ENCODE measurements at regions not wholly inside any gene's neighbourhood (a gene's known extent, or its start where the extent isn't known, plus 50 kb on each side); places are given as distances from the start of the nearest gene placed in this dataset.
"Not testable (repeated sequence)": the region's sequence is repeated elsewhere in the genome, so short reads cannot be mapped to it uniquely, and the experiment has no call there.

DNA sequence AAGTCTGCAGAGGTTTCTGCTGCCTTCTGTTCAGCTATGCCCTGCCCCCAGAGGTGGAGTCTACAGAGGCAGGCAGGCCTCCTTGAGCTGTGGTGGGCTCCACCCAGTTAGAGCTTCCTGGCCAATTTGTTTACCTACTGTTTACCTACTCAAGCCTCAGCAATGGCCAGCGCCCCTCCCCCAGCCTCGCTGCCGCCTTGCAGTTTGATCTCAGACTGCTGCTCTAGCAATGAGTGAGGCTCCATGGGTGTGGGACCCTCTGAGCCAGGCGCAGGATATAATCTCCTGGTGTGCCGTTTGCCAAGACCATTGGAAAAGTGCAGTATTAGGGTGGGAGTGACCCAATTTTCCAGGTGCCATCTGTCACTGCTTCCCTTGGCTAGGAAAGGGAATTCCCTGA, 1024.9 kb downstream of the PRIM2 start:
- not testable (repeated sequence) for DNase-seq (ENCODE audit: low read depth in 3 of 3, low spot score in 2 of 3)

DNA sequence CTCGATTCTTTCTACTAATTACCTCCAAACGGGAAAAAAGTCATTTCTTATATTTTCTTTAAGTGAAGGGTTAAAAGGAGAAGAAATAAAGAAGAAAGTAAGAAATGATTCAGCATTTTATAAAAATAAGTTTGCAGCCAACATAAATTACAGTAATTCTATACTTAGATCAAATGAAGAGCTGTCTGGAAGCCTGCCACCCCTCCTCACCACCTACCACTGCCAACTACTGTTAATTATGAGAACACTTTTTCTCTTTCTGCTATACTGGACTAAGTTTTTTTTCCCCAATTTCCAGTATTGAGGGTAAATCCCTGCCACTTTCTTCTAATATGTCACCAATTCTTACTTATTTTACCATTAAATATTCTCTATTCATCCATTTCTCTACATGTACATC, 1030.1 kb downstream of the PRIM2 start:
- not testable (repeated sequence) for DNase-seq (ENCODE audit: low read depth in 3 of 3, low spot score in 2 of 3)

- DNase-seq (ENCODE audit: low read depth in 3 of 3, low spot score in 2 of 3) = not testable (repeated sequence)
These were observed 1034.2 kb downstream of the PRIM2 start for GRCh38 chr6:58351619-58352018.

- DNase-seq (ENCODE audit: low read depth in 3 of 3, low spot score in 2 of 3) = not testable (repeated sequence)
These were observed 1041.0 kb downstream of the PRIM2 start for GRCh38 chr6:58358452-58358851.

- not testable (repeated sequence) for DNase-seq (ENCODE audit: low read depth in 3 of 3, low spot score in 2 of 3)
These were observed 1048.4 kb downstream of the PRIM2 start for GRCh38 chr6:58365856-58366255.

DNA sequence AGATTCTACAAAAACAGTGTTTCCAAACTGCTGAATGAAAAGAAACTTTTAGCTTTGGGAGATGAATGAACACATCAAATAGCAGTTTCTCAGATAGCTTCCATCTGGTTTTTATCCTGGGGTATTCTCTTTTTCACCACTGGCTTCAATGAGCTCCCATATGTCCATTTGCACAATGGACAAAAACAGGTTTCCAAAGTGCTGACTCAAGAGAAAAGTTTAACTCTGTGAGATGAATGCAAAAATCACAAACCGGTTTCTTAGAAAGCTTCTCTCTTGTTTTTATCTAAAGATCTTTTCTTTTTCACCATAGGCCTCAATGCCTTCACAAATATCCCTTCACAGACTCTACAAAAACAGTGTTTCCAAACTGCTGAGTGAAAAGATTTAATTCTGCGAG, 1089.2 kb downstream of the PRIM2 start:
- not testable (repeated sequence) for DNase-seq (ENCODE audit: low read depth in 3 of 3, low spot score in 2 of 3)

- no peak for DNase-seq (ENCODE audit: low read depth in 3 of 3, low spot score in 2 of 3)
These were observed 1101.9 kb downstream of the PRIM2 start for GRCh38 chr6:58419321-58419720.

All from right renal cortex interstitium (tissue), 3 donors.